HG02852 (cell line): ENCODE measurements at regions not wholly inside any gene's neighbourhood (a gene's known extent, or its start where the extent isn't known, plus 50 kb on each side); places are given as distances from the start of the nearest gene placed in this dataset.
"Not testable (repeated sequence)": the region's sequence is repeated elsewhere in the genome, so short reads cannot be mapped to it uniquely, and the experiment has no call there.

Experiments
- ATAC-seq: cut with Tn5 transposase; IDR thresholded peaks from one replicate; pipeline ENCODE4 v1.9.1; 2021; ENCODE audit warnings: mild to moderate bottlenecking, moderate library complexity; ENCODE audit not compliant: unreplicated experiment

DNA sequence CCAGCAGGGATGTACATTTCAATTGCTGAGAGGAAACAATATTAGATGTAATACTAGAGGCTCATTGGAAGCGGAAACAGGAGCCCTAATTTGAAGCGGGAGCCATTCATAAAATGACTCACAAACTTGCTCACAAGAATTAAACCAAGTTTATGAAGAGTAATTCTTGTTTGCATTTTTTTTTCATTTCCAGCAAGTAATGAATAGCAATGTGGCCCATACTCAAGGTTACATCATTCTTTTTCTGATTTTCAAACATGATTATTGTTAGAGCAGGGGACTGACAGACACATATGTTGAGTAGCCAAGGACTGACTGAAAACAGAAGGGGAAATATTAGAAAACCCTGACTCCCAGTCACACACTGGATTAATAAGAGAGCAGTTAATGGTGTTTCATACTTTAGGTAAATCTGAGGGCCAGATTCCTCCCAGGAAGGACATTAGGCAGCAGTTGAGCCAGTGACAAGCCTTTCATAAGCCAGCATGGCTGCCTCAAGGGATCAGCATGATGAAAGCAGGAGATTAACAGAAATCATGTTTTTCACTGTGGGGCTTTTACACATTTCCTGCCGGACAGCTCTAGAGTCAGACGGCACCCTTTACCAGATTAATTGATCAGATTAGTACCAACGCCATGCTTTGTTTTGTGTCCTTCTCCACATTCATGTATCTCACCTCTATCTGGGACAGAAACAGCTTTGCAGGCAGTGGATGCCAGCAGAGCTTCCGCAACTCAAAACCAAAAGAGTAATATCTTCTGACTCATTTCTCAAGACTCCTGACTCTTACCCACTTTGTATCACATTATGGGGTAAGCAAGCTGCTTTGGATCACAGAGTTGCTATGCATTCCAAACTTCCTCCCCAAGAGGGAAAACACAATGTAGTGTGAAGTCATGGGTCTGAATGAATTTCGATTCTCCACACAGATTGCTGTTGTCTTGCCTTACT lies 831.6 kb downstream of the KCNA4 start:
- no peak for ATAC-seq

- ATAC-seq, result no peak
These were observed 833.5 kb downstream of the KCNA4 start for GRCh38 chr11:29183301-29183700.

GRCh38 chr11:29173660-29174062 lies 843.2 kb downstream of the KCNA4 start:
- no peak for ATAC-seq

DNA sequence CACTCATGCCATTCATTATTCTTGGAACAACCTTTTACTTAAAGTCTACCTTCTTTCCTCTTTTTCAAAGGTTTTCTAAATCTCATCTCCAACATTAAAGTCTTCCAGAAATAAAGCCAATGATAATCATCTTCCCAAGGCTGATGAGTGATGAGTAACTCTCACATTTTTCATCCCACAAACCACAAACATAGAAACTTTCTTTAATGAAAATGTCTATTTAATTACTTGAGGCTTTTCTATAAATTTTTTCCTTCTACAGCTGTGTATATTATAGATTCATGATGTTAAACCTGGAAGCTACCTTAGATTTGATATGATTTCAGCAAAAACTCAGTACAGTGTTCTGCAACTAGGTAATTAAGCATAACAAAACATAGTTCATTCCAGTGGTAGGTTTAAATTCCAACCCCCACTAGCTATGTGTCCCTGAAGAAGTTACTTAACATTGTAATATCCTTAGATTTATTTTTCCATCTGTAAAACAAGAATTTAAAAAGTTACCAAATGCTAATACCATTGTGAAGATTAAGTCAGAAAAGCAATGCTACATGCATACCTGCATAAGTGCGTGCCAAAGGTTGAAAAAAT lies 845.4 kb downstream of the KCNA4 start:
- ATAC-seq, result no peak

DNA sequence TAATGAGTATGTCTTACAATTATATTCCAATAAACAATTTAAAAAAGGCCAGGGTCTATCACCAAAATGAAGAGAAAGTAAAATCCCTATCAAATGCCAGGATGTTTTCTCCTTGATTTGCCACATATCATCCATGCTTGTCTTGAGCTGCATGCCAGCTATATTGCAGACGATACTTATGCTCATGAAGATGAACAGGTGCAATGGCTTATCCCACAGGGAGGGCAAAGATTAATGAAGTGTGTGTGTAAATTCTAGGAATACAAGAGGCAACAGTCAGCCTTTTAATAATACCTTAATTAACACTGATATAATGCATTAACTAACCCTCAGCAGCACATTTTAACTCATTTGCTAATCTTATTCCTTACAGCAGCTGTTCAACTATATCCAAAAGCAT lies 850.5 kb downstream of the KCNA4 start:
- ATAC-seq, result no peak

- ATAC-seq, result no peak
These were observed 853.6 kb downstream of the KCNA4 start for GRCh38 chr11:29163231-29163630.

DNA sequence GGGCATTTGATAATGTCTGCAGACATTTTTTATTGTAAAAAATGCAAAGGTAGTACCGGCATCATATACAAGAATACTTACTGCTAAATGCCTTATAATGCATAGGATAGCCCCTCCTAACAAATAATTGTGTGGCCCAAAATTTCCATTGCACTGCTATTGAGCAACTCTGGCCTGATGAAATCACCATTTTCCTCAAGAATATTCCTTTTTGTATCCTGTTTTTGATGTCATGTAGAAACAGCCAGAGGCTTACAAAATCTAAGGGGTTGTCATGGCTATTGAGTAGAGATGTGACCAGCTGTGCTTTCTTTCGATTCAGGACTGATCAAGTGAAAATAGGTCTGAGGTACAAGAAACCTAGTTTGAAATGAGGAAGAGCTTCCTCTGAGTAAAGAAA lies 854.3 kb downstream of the KCNA4 start:
- ATAC-seq, result no peak

DNA sequence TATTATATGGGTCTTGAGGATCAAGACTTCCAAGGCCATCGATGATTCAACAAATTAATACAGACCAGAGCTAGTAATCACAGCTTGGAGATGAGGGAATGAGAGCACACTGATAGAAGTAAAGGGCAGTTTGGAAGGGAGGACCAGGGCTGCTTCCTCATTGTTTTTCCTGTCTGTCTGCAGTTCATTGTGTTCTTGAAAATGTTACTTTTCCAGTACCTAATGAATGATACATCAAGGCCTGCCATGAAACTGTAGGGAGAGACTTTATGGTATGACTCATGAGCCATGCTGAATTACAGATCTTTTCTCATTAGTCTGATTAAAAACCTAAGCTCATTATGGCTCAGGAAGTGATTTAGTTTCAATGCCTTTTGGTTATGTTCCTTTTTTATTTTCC lies 855.6 kb downstream of the KCNA4 start:
- no peak for ATAC-seq

DNA sequence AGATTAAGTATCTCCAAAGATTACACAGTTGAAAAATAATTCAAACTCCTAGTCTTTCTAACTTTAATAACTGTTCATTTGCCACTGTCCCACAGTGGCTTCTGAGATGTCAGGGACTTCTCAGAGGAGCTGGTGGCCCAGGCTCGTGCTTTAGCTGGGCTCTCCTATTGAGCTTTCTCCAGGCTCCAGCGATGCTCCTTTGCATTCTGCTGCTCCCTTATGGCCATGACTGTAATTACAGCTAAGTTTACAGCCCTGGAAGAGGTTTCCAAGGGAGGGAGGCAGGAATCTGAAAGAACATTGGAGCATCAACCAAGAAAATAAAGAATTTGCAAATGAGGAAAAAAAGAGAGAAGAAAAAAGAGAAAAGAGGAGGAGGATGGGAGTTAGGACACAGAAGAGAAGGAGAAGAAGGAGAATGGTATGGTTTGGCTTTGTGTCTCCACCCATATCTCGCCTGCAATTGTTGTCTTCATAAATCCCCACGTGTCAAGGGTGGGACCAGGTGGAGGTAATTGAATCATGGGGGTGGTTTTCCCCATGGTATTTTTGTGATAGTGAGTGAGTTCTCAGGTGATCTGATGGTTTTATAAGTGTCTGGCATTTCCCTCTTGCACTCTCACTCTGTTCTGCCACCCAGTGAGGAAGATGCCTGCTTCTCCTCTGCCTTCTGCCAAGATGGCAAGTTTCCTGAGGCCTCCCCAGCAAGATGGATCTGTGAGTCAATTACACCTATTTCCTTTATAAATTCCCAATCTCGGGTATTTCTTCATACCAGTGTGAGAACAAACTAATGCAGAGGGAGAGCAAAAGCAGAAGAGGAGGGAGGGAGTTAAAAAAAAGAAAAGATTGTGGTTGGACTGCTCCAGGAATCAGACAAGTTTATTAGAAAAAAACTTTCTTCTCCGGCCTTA lies 857.0 kb downstream of the KCNA4 start:
- peak; percentile 78 for ATAC-seq

- no peak for ATAC-seq
These were observed 863.8 kb downstream of the KCNA4 start for GRCh38 chr11:29153078-29153477.

GRCh38 chr11:29142573-29142972 lies 874.3 kb downstream of the KCNA4 start:
- ATAC-seq, result not testable (repeated sequence)

GRCh38 chr11:29135504-29135903 lies 881.3 kb downstream of the KCNA4 start:
- no peak for ATAC-seq

GRCh38 chr11:29131055-29131454 lies 885.8 kb downstream of the KCNA4 start:
- ATAC-seq, result no peak

DNA sequence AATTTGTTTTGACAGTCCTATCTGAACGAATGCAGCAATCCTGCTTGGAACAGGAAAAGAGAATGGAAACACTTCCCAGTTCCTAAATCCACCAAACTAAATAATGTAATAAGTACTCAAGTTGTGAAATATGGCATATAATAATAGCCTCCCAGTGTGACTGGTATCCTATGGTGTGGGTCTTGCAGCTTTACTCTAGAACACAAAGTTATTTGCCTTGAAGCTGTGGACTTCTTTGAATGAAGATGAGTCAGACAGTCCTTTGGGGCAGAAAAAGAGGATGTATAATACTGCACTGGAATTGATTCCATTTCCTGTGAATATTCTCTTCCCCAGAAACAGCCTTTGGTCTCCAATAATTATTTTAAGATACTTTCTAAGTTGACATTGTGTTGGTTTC lies 887.0 kb downstream of the KCNA4 start:
- no peak for ATAC-seq

DNA sequence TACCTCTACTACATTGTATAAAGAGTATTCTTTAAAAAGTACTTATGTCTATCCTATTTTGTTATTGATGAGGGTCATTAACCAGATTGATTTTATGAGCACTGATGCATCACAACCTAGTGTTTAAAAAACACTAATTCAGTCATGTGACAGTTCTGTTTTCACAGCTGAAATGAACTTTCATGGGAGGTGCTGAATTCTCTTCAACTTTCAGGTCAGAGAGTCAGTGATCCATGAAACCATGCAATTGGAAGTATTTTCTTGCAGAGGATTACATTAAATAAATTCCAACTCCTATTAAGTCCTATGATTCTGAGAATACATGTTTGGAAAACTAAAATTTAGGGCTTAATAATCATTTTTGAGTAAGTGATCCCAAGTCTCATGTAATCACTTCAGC lies 889.4 kb downstream of the KCNA4 start:
- no peak for ATAC-seq

DNA sequence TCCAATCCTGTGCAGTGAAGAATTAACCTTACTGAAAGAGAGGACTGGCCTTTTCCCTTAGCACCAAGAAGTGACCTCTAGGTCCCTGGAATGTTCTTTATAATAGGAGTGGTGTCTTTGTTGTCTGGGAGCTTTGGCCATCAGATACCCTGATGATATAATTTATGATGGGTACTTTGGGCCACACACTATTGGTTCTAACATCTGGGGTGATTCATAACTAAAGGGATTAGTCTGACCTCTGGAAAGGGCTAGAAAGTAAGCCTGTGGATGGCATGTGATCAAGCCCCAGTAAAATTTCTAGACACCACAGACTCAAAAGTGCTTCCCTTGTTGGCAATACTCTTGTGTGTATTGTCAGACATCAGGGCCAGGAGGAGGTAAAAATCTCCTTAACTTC lies 891.2 kb downstream of the KCNA4 start:
- ATAC-seq, result no peak

DNA sequence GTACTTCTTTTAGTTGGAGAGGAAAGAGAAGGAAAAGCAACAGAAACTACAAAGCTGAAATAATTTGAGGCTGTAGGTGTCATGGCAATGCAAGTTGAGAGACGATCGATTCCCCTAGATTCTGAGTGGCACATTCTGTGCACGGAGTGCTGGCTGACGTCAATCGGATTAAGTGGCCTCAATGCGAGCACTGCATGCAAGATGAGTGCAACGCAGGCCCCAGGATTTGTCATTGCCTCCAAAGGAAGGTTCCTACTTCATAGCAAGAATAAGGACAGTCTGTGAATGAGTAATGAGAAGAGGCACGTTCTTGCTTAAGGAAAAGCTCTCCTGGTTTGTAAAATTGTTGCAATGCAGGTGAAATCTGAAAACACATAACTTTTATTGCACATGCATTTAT lies 892.4 kb downstream of the KCNA4 start:
- ATAC-seq, result no peak

DNA sequence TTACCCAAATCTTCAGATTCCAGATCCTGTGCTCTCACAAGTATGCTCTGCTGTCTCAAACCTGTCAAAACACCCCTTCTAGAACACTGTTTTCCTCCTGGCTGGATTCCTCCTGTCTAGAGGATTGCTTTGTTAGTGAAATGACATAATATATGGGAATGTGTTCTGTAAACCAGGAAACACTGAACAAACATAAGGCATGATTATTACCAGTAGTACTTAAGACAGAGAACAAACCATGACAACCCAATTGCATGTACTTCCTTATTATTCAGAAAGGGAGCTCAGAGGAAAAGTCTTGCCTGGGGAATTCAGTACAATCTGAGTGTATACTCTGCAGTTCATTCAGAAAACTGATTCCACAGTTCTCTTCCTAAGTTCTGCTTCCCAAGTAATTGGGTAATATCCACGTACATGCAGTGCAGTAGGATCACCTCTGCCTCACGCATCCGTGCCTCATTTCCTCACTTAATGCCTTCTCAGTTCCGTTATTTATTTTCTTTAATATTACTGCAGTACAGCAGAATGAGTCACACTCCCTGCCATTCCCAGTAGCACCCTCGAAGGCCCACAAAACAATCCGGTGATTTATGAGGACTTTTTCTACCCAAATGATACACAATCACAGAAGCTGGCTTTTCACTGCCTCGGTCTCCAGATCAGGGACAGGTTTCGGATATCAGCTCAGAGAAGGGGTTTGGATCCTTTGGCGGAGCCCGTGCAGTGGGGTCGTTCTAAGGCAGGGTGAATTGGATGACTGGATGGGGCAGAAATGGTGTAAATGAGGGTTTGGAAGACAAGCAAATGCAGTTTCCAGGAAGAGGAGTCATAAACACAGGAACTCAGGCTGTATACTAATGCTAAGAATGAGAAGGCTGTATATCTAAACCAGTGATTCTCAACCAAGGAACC lies 896.9 kb downstream of the KCNA4 start:
- no peak for ATAC-seq

GRCh38 chr11:29119116-29119515 lies 897.7 kb downstream of the KCNA4 start:
- no peak for ATAC-seq

- no peak for ATAC-seq
These were observed 915.9 kb downstream of the KCNA4 start for GRCh38 chr11:29100967-29101366.
